ENCODE measurements at regions not wholly inside any gene's neighbourhood (a gene's known extent, or its start where the extent isn't known, plus 50 kb on each side); places are given as distances from the start of the nearest gene placed in this dataset.

- Histone ChIP-seq H3K9me3 (no peaks in the 10 kb centered on the region), H3K4me3 (no peak overlapping the region), H3K4me1 (ENCODE audit: control insufficient read depth in 1 of 2, low read depth in 2 of 2) (no peaks in the 10 kb centered on the region), H3K27me3 (replicated peaks; ENCODE audit: insufficient read depth) (no peaks in the 10 kb centered on the region), H3K36me3 (no peaks in the 10 kb centered on the region), H3K27ac (no peak overlapping the region)
- no peak for TF ChIP-seq CTCF (IDR thresholded peaks at IDR 0.05)
- DNase-seq (ENCODE audit: low spot score) = no peak
- ATAC-seq (ENCODE audit: insufficient number of reproducible peaks, low FRiP score, low read depth) = no peak
These were observed 156.0 kb upstream of the MCTP2 start for GRCh38 chr15:94075349-94075748.

- H3K4me1 ChIP-seq (ENCODE audit: control insufficient read depth in 1 of 2, low read depth in 2 of 2) = no peaks in the 10 kb centered on the region
- TF ChIP-seq CTCF (IDR thresholded peaks at IDR 0.05) = no peak
- H3K27me3 ChIP-seq (replicated peaks; ENCODE audit: insufficient read depth) = no peaks in the 10 kb centered on the region
- no peaks in the 10 kb centered on the region for H3K36me3 ChIP-seq
- no peaks in the 10 kb centered on the region for H3K9me3 ChIP-seq
- no peak for ATAC-seq (ENCODE audit: insufficient number of reproducible peaks, low FRiP score, low read depth)
- no peak overlapping the region for H3K4me3 ChIP-seq
- no peak for DNase-seq (ENCODE audit: low spot score)
- no peak overlapping the region for H3K27ac ChIP-seq
These were observed 160.7 kb upstream of the MCTP2 start for GRCh38 chr15:94070356-94071295.

GRCh38 chr15:94069844-94070243, 161.5 kb upstream of the MCTP2 start:
- no peak overlapping the region for H3K27ac ChIP-seq

GRCh38 chr15:94066811-94067210, 164.6 kb upstream of the MCTP2 start:
- TF ChIP-seq CTCF (IDR thresholded peaks at IDR 0.05) = no peak
- Histone ChIP-seq H3K36me3 (no peaks in the 10 kb centered on the region), H3K27me3 (replicated peaks; ENCODE audit: insufficient read depth) (no peaks in the 10 kb centered on the region), H3K4me1 (ENCODE audit: control insufficient read depth in 1 of 2, low read depth in 2 of 2) (no peaks in the 10 kb centered on the region), H3K9me3 (no peaks in the 10 kb centered on the region), H3K4me3 (no peak overlapping the region), H3K27ac (no peak overlapping the region)
- DNase-seq (ENCODE audit: low spot score) = no peak
- no peak for ATAC-seq (ENCODE audit: insufficient number of reproducible peaks, low FRiP score, low read depth)

More at GRCh38 chr15:94069844-94070243, 161.5 kb upstream of the MCTP2 start:
- no peak for ATAC-seq (ENCODE audit: insufficient number of reproducible peaks, low FRiP score, low read depth)
- no peak for DNase-seq (ENCODE audit: low spot score)
- Histone ChIP-seq H3K9me3 (no peaks in the 10 kb centered on the region), H3K4me1 (ENCODE audit: control insufficient read depth in 1 of 2, low read depth in 2 of 2) (no peaks in the 10 kb centered on the region), H3K4me3 (no peak overlapping the region), H3K27me3 (replicated peaks; ENCODE audit: insufficient read depth) (no peaks in the 10 kb centered on the region), H3K36me3 (no peaks in the 10 kb centered on the region)
- TF ChIP-seq CTCF (IDR thresholded peaks at IDR 0.05) = no peak

GRCh38 chr15:94066046-94066445, 165.3 kb upstream of the MCTP2 start:
- no peak overlapping the region for H3K4me3 ChIP-seq
- TF ChIP-seq CTCF (IDR thresholded peaks at IDR 0.05) = no peak
- no peak for DNase-seq (ENCODE audit: low spot score)
- no peaks in the 10 kb centered on the region for H3K36me3 ChIP-seq
- ATAC-seq (ENCODE audit: insufficient number of reproducible peaks, low FRiP score, low read depth) = no peak
- no peaks in the 10 kb centered on the region for H3K9me3 ChIP-seq
- H3K27me3 ChIP-seq (replicated peaks; ENCODE audit: insufficient read depth) = no peaks in the 10 kb centered on the region
- H3K27ac ChIP-seq = no peak overlapping the region
- H3K4me1 ChIP-seq (ENCODE audit: control insufficient read depth in 1 of 2, low read depth in 2 of 2) = no peaks in the 10 kb centered on the region
